Activated T-cell treated with anti-CD3 and anti-CD28 coated beads for 4 hours (primary cell): ENCODE measurements at regions not wholly inside any gene's neighbourhood (a gene's known extent, or its start where the extent isn't known, plus 50 kb on each side); places are given as distances from the start of the nearest gene placed in this dataset.

Experiments used
- DNase-seq: peaks from one replicate; pipeline ENCODE4 v3.0.0-alpha.2; 2020

DNA sequence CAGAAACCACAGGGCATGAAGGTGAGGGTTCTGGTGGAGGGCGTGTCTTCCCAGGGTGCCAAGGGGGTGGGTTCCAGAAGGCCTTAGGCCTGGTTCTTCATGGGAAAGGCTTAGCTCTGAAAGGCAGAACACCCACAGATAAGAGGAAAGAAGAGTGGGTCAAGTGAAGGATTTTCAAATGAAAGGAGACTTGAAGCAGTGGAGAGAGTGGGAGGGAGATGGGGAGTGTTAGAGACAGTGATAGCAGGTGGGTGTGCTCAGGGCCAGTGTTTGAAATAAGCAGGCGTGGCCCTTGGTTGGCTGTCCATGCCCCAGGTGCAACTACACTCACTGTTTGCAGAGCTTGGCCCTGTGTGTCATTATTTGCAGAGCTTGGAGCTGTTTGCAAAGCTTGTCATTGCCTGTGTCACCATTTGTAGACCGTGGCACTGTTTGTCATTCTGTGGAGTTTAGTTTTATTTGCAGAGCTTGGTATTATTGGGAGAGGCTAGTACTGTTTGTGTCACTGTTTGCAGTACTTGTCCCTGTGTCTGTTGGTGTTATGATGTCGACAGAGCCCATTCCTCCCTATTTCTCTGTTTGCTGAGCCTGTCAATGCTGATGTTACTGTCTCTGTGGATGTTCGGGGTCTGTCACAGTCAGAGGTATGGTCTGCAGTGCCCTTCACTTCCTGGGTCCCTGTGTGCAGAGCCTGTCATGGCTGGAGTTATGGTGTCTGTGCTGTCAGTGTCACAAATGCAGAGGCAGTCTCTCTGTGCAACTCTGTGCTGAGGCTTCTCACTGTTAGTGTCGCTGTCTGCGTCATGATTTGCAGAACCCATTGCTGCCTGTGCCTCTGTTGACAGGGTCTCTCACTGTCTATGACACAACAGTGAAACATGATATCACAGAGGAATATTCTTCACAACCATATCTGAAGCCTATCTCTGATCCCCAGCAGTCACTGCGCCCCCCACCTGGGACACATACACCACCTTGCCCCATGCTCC, 127.7 kb upstream of the LRFN2 start:
- no peak for DNase-seq

GRCh38 chr6:40714143-40714542, 127.0 kb upstream of the LRFN2 start:
- DNase-seq: no peak

GRCh38 chr6:40713002-40713719, 126.0 kb upstream of the LRFN2 start:
- no peak for DNase-seq

DNA sequence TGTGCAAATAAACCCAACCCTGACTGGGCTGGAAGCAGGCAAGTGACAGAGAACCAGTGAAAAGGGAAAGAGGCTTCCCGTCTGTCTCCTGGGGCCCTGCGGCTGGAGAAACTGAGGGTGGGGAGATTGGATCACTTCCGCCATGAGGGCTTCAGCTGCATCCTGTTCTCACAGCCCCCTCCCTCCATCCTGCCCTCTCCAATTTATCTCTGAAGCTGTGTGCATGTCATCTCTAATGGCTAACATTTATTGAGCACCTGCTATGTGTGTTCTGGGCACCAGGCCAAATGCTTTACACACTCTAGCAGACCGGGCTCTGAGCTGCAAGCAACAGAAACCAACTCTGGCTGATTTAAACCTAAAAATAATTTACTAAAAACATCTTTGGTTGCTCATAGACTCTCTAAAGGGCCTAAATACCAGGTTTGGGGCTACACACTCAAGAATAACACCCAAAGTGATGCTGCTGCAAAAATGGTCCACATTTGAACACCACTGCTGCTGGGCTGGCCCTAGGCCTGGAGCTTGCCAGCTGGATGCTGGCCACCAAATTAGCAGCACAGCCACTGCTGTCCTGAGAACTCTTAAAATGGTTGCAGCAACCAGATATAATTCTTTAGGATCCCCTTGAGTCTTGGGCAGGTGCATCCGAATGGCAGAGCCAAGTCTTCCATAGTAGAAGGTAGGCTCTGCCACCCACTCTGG, 123.6 kb upstream of the LRFN2 start:
- DNase-seq: no peak

DNA sequence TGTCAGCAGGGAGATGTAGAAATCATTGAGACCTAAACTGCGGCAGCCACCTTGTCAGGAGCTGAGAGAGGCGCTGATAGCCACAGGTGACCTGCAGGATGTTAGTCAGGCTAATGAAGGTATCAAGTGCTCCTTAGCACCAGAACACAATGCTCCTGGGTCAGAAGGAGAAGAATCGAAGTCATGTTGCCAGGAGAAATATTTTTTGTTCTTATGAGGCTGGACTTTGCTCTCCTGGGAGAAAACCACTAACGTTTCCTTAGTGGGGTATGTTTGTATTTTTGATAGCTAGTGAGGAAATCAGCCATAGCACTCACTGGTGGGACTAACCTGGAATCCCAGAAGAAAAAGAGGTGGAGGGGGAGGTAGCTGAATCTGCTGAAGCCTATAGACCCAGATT, 120.9 kb upstream of the LRFN2 start:
- no peak for DNase-seq

GRCh38 chr6:40706178-40706577, 119.0 kb upstream of the LRFN2 start:
- DNase-seq: no peak

- no peak for DNase-seq
These were observed 118.2 kb upstream of the LRFN2 start for GRCh38 chr6:40705354-40705753.

- no peak for DNase-seq
These were observed 114.3 kb upstream of the LRFN2 start for GRCh38 chr6:40701352-40702007.

DNA sequence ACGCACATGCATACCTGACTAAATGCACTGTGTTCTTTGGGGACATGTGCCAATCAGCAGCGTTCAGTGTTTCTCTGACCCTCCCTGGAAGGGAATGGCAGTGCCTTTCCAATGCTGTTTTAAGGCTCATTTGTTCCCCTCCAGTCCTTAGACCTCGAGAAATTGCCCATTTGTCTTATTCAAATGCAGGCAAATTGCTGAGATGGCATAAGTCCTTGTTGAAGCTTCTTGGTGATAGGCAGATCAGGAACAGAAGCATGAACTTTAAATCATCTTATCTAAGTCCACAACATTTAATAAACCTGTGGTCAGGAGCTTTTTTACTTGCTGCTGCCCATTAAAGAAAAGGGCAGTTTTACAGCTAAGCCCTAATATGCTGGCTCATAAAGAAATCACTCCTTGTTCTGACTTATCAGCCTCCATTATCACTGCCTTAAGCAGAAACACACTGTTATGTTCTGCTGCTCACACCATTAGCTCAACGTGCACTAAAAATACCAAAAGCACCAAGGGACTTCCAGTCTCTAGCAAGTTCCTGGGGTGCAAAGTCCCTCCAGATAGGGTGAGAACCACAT, 112.9 kb upstream of the LRFN2 start:
- no peak for DNase-seq

- no peak for DNase-seq
These were observed 108.7 kb upstream of the LRFN2 start for GRCh38 chr6:40695750-40696415.

GRCh38 chr6:40695114-40695513, 108.0 kb upstream of the LRFN2 start:
- no peak for DNase-seq

- DNase-seq: no peak
These were observed 106.6 kb upstream of the LRFN2 start for GRCh38 chr6:40693768-40694167.

GRCh38 chr6:40692337-40692736, 105.2 kb upstream of the LRFN2 start:
- DNase-seq: no peak

GRCh38 chr6:40689185-40689584, 102.0 kb upstream of the LRFN2 start:
- DNase-seq: no peak

GRCh38 chr6:40688214-40688761, 101.1 kb upstream of the LRFN2 start:
- DNase-seq: no peak

- no peak for DNase-seq
These were observed 98.7 kb upstream of the LRFN2 start for GRCh38 chr6:40685862-40686261.

- DNase-seq: no peak
These were observed 94.5 kb upstream of the LRFN2 start for GRCh38 chr6:40681622-40682021.

- DNase-seq: no peak
These were observed 91.8 kb upstream of the LRFN2 start for GRCh38 chr6:40678941-40679340.

DNA sequence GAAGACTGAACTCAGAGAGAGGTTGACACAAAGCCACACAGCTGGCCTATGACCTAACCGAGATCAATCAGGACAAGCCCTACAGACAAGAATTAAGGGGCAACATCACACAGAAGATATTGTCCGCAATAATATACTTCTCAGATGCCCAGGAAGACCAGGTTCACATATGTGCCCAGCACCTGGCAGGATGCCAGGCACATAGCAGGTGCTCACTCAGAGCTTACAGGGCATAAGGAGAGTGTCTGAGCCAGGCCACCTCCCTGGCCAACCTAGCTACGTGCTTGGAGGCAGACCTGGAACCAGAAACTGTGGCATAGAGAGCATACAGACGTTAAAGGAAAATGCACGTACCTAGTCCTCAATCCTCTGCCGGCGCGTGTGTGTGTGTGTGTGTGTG, 87.0 kb upstream of the LRFN2 start:
- no peak for DNase-seq

- DNase-seq: no peak
These were observed 84.9 kb upstream of the LRFN2 start for GRCh38 chr6:40672087-40672486.

GRCh38 chr6:40671694-40672050, 84.5 kb upstream of the LRFN2 start:
- no peak for DNase-seq
